Uterus (tissue), 2 donors: ENCODE measurements at regions not wholly inside any gene's neighbourhood (a gene's known extent, or its start where the extent isn't known, plus 50 kb on each side); places are given as distances from the start of the nearest gene placed in this dataset.

Experiments used
- CTCF ChIP-seq, 4 experiments: fragments of 200-600 bp in 2 of 4; fragments of 450-650 bp in 2 of 4; sonication (generic) in 2 of 4; IDR thresholded peaks; one replicate each; pipeline ENCODE4 v1.5.1; 2016 to 2019; ENCODE audit warnings: antibody characterized with exemption in 4 of 4, mild to moderate bottlenecking in 2 of 4, moderate library complexity in 1 of 4
- POLR2A ChIP-seq, 2 donors: fragments of 450-650 bp; IDR thresholded peaks; one replicate each; pipeline ENCODE4 v1.6.1; 2016; ENCODE audit warnings: antibody characterized with exemption in 2 of 2, mild to moderate bottlenecking in 1 of 2, moderate library complexity in 1 of 2

GRCh38 chr12:115090783-115091182 is 406.8 kb upstream of the TBX3 start:
- TF ChIP-seq CTCF (IDR thresholded peaks at IDR 0.05) (no peak), POLR2A (IDR thresholded peaks at IDR 0.05) (no peak)
